K562 (cell line): ENCODE measurements at regions not wholly inside any gene's neighbourhood (a gene's known extent, or its start where the extent isn't known, plus 50 kb on each side); places are given as distances from the start of the nearest gene placed in this dataset.

ENCODE experiments used
- ATAC-seq: fragments of 200-7000 bp; cut with Tn5 transposase; 3 replicates; pipeline ENCODE4 v1.9.1; 2020; ENCODE audit warnings: moderate library complexity
- BruUV-seq: library from RNA; stranded (reverse); fragments of 400-500 nt; replicated peaks from 2 replicates; lab custom pipeline; 2021; lab: Mats Ljungman, UMichigan
- CTCF ChIA-PET: fragments of 300-600 bp; formaldehyde crosslinking; extraction: SDS; loops from one replicate; lab custom pipeline; 2021; ENCODE audit warnings: low intra/inter-chr PET ratio; lab: Yijun Ruan, JAX
- POLR2A ChIA-PET: fragments of 300-600, 350-650 bp; sonication (Branson Sonifier 250); formaldehyde crosslinking; extraction: SDS; loops from one replicate; lab custom pipeline; 2021; ENCODE audit warnings: antibody characterized with exemption, inconsistent platforms; lab: Yijun Ruan, JAX
- DNase-seq, 4 experiments: peaks; one replicate each; pipeline versions ENCODE4 v3.0.0 to v3.0.0-alpha.2; 2011 to 2018; ENCODE audit warnings: low spot score in 3 of 4, mixed read lengths in 3 of 4; ENCODE audit errors: extremely low read depth in 1 of 4
- FAIRE-seq: peaks from 2 replicates; lab custom pipeline; 2011; peaks lifted over from hg19 to GRCh38; lab: Jason Lieb, UNC
- H2AFZ ChIP-seq: 2 replicates; pipeline ENCODE4 v1.6.0; 2011; ENCODE audit warnings: low read depth, low read length, control low read depth, inconsistent platforms
- H3K27ac ChIP-seq: fragments of 200-600 bp; 3 replicates; pipeline ENCODE4 v1.8.0; 2011; ENCODE audit warnings: low read depth, mild to moderate bottlenecking, control low read depth, inconsistent platforms, low read length, moderate library complexity, mixed read lengths; ENCODE audit errors: extremely low read depth
- H3K27me3 ChIP-seq, 2 experiments: fragments of 300-600 bp in 1 of 2; 2 replicates in 1 of 2; 3 replicates in 1 of 2; pipeline versions ENCODE4 v1.6.0 to v1.8.0; 2011; ENCODE audit warnings: inconsistent platforms in 2 of 2, low read length in 2 of 2, mild to moderate bottlenecking in 1 of 2, mixed read lengths in 1 of 2, moderate library complexity in 1 of 2; ENCODE audit not compliant: control insufficient read depth in 2 of 2, insufficient read depth in 2 of 2
- H3K36me3 ChIP-seq: fragments of 300-600 bp; 3 replicates; pipeline ENCODE4 v1.8.0; 2011; ENCODE audit warnings: mild to moderate bottlenecking, low read length, inconsistent platforms; ENCODE audit not compliant: control insufficient read depth, insufficient read depth
- H3K4me1 ChIP-seq, 2 experiments: fragments of 200-600 bp in 1 of 2; replicated peaks in 1 of 2; 2 replicates in 1 of 2; 3 replicates in 1 of 2; pipeline versions ENCODE4 v1.5.1 to v1.8.0; 2011; ENCODE audit warnings: inconsistent platforms in 2 of 2, low read length in 2 of 2, mild to moderate bottlenecking in 1 of 2, mixed read lengths in 1 of 2, moderate library complexity in 1 of 2; ENCODE audit not compliant: control insufficient read depth in 2 of 2, insufficient read depth in 2 of 2
- H3K4me2 ChIP-seq: 2 replicates; pipeline ENCODE4 v1.6.1; 2011; ENCODE audit warnings: low read length, control low read depth, inconsistent platforms, mixed read lengths; ENCODE audit not compliant: insufficient read depth
- H3K4me3 ChIP-seq: fragments of 200-600 bp; sonication (generic), shearing (Covaris generic); 2 replicates; pipeline ENCODE4 v1.5.1; 2016; ENCODE audit warnings: control low read depth, inconsistent platforms
- H3K79me2 ChIP-seq: fragments of 200-600 bp; 3 replicates; pipeline ENCODE4 v1.8.0; 2011; ENCODE audit warnings: low read length, inconsistent platforms; ENCODE audit not compliant: control insufficient read depth, insufficient read depth
- H3K9ac ChIP-seq, 2 experiments: 2 replicates each; pipeline versions ENCODE4 v1.6.0 to v1.6.1; 2011; ENCODE audit warnings: low read depth in 2 of 2, low read length in 2 of 2, control low read depth in 1 of 2, inconsistent platforms in 1 of 2, mild to moderate bottlenecking in 1 of 2, mixed read lengths in 1 of 2; ENCODE audit not compliant: insufficient read depth in 1 of 2
- H3K9me1 ChIP-seq: one replicate; pipeline ENCODE4 v1.6.0; 2011; ENCODE audit warnings: inconsistent platforms, mild to moderate bottlenecking, low read length, moderate library complexity; ENCODE audit not compliant: control insufficient read depth, insufficient read depth
- H3K9me3 ChIP-seq: replicated peaks from 2 replicates; pipeline ENCODE4 v1.5.1; 2011; ENCODE audit warnings: low read depth, low read length, inconsistent platforms; ENCODE audit not compliant: control insufficient read depth, insufficient read depth
- H4K20me1 ChIP-seq: replicated peaks from 2 replicates; pipeline ENCODE4 v1.6.1; 2011; ENCODE audit warnings: low read length, inconsistent platforms, mixed read lengths; ENCODE audit not compliant: control insufficient read depth, insufficient read depth
- ARID1B ChIP-seq: fragments of 450-650 bp; IDR thresholded peaks from 2 replicates; pipeline ENCODE4 v1.6.1; 2016; ENCODE audit warnings: antibody characterized with exemption, mild to moderate bottlenecking, inconsistent platforms
- ARID3A ChIP-seq: IDR thresholded peaks from 2 replicates; pipeline ENCODE4 v1.6.1; 2012; ENCODE audit warnings: low read depth, low read length, improper control_type of control experiment, borderline replicate concordance
- ATF1 ChIP-seq, 2 experiments: fragments of 450-650 bp in 1 of 2; IDR thresholded peaks; 2 replicates each; pipeline ENCODE4 v1.6.1; 2016; ENCODE audit warnings: missing compliant biosample characterization in 1 of 2, missing genetic modification characterization in 1 of 2
- CSDE1 ChIP-seq, 2 experiments: fragments of 450-650 bp; IDR thresholded peaks; 2 replicates each; pipeline ENCODE4 v1.6.1; 2016; ENCODE audit warnings: mild to moderate bottlenecking in 1 of 2
- CTBP1 ChIP-seq: fragments of 450-650 bp; IDR thresholded peaks from 2 replicates; pipeline ENCODE4 v1.6.1; 2016; ENCODE audit warnings: borderline replicate concordance
- EP300 ChIP-seq: IDR thresholded peaks from 2 replicates; pipeline ENCODE4 v1.6.1; 2012; ENCODE audit warnings: low read length, improper control_type of control experiment
- GTF2E2 ChIP-seq: fragments of 200-800 bp; sonication (Bioruptor generic); IDR thresholded peaks from 2 replicates; pipeline ENCODE4 v1.6.1; 2016; ENCODE audit warnings: missing genetic modification characterization, missing compliant biosample characterization
- HDAC2 ChIP-seq: fragments of 450-650 bp; IDR thresholded peaks from 2 replicates; pipeline ENCODE4 v1.6.1; 2016; ENCODE audit warnings: mild to moderate bottlenecking
- MAFK ChIP-seq: IDR thresholded peaks from 2 replicates; pipeline ENCODE4 v1.6.1; 2011; ENCODE audit warnings: low read length, improper control_type of control experiment
- MYC ChIP-seq, 2 experiments: fragments of 250-450 bp in 1 of 2; sonication (Bioruptor Pico) in 1 of 2; IDR thresholded peaks; 2 replicates each; pipeline versions ENCODE4 v1.5.1 to v1.6.1; 2012 to 2021; ENCODE audit warnings: low read depth in 2 of 2, borderline replicate concordance in 1 of 2, improper control_type of control experiment in 1 of 2, low read length in 1 of 2, mild to moderate bottlenecking in 1 of 2, moderate library complexity in 1 of 2
- NFE2 ChIP-seq: IDR thresholded peaks from 2 replicates; pipeline ENCODE4 v1.6.1; 2014; ENCODE audit warnings: antibody characterized with exemption, low read depth
- POLR2AphosphoS5 ChIP-seq: IDR thresholded peaks from 2 replicates; pipeline ENCODE4 v1.6.1; 2011; ENCODE audit warnings: mild to moderate bottlenecking, low read depth, low read length, moderate library complexity; ENCODE audit not compliant: control insufficient read depth, insufficient read depth
- RNF219 ChIP-seq: fragments of 250-450 bp; sonication (Bioruptor Pico); IDR thresholded peaks from 2 replicates; pipeline ENCODE4 v1.5.0; 2022; ENCODE audit warnings: mild to moderate bottlenecking
- SMARCB1 ChIP-seq: IDR thresholded peaks from 2 replicates; pipeline ENCODE4 v1.6.1; 2011; ENCODE audit warnings: improper control_type of control experiment, low read depth; ENCODE audit not compliant: insufficient read length
- SUPT5H ChIP-seq: fragments of 450-650 bp; IDR thresholded peaks from 2 replicates; pipeline ENCODE4 v1.6.1; 2016
- TAL1 ChIP-seq: fragments of 450-650 bp; IDR thresholded peaks from 2 replicates; pipeline ENCODE4 v1.6.1; 2016; ENCODE audit warnings: mild to moderate bottlenecking
- TEAD4 ChIP-seq, 2 experiments: sonication (generic) in 1 of 2; formaldehyde crosslinking in 1 of 2; IDR thresholded peaks; 2 replicates each; pipeline versions ENCODE4 v1.6.1 to v1.8.0; 2012 to 2022; ENCODE audit warnings: borderline replicate concordance in 1 of 2, inconsistent platforms in 1 of 2, low read length in 1 of 2, mild to moderate bottlenecking in 1 of 2, missing genetic modification reagents in 1 of 2
- TRIM28 ChIP-seq: fragments of 450-650 bp; IDR thresholded peaks from 2 replicates; pipeline ENCODE4 v1.6.1; 2017
- ZFP36 ChIP-seq: fragments of 150-350 bp; IDR thresholded peaks from 2 replicates; pipeline ENCODE4 v1.6.1; 2018; ENCODE audit warnings: low read length, low read depth; ENCODE audit not compliant: partially characterized antibody
- ZNF146 ChIP-seq: IDR thresholded peaks from one replicate; pipeline ENCODE4 v1.6.1; 2018; ENCODE audit warnings: missing compliant biosample characterization; ENCODE audit not compliant: unreplicated experiment
- ZNF23 ChIP-seq: fragments of 250-450 bp; sonication (Bioruptor Pico); IDR thresholded peaks from 2 replicates; pipeline ENCODE4 v1.4.0; 2020; ENCODE audit warnings: mild to moderate bottlenecking
- ZNF507 ChIP-seq: conservative IDR thresholded peaks from 2 replicates; pipeline ENCODE4 v1.6.1; 2017; ENCODE audit warnings: missing genetic modification characterization, missing compliant biosample characterization
- ZNF589 ChIP-seq: fragments of 200-800 bp; sonication (Bioruptor generic); IDR thresholded peaks from 2 replicates; pipeline ENCODE4 v1.6.1; 2016; ENCODE audit warnings: low read depth, missing genetic modification characterization, missing compliant biosample characterization
- WGBS: fragments of 100-300 bp; shearing (Covaris generic); methylation state at CpG from one replicate; pipeline ENCODE4 v1.1.6; 2016; ENCODE audit warnings: low coverage, mixed read lengths; ENCODE audit not compliant: insufficient coverage; ENCODE audit errors: missing lambda C conversion rate; 5-methylcytosine and 5-hydroxymethylcytosine counted together
- in situ Hi-C: fragments of 300-500 bp; cut with MboI; formaldehyde crosslinking; loops from 4 replicates; pipeline ENCODE4 v1.15.0; 2018; ENCODE audit warnings: inconsistent platforms, mixed read lengths
- intact Hi-C: fragments of 100-400 bp; cut with micrococcal nuclease; formaldehyde crosslinking; loops from 2 replicates; pipeline ENCODE4 v1.14.2; 2022

- peak in 1 of 4 experiments; percentile 7 for DNase-seq
- Histone ChIP-seq H2AFZ (no peak overlapping the region), H3K36me3 (no peaks in the 10 kb centered on the region), H3K27me3 (peaks cover 0 to 9% of the 10 kb centered on the region in 2 experiments; a peak in 1 of 5 replicates), H3K4me1 (peaks cover 0 to 5% of the 10 kb centered on the region in 2 experiments; a peak in 1 of 5 replicates), H3K79me2 (no peaks in the 10 kb centered on the region), H3K27ac (no peak overlapping the region), H3K9ac (no peak overlapping the region), H3K9me3 (no peaks in the 10 kb centered on the region), H3K4me3 (no peak overlapping the region), H4K20me1 (no peaks in the 10 kb centered on the region), H3K4me2 (no peak overlapping the region), H3K9me1 (no peaks in the 10 kb centered on the region)
- WGBS = 0% methylated on average over 4 of the region's 4 CpGs
- peak; percentile 47 for ATAC-seq
- no peak for FAIRE-seq
- intact Hi-C loops (no loop called here), in situ Hi-C loops (no loop called here)
- POLR2A ChIA-PET = no interaction called here
- CTCF ChIA-PET = no interaction called here
- no TSS peak for BruUV-seq
- TF ChIP-seq NFE2 (no peak), ARID3A (no peak), ZNF23 (CRISPR knock-in tag) (no peak), ZFP36 (no peak), TEAD4 (IDR thresholded peaks at IDR 0.05; ENCODE audit: low read length) (peak; percentile 60; the same call in 1 of the 2 replicates), TEAD4 (CRISPR knock-in tag; IDR thresholded peaks at IDR 0.05; ENCODE audit: borderline replicate concordance) (no peak), ZNF589 (CRISPR knock-in tag) (no peak), MYC (IDR thresholded peaks at IDR 0.05; ENCODE audit: low read depth, low read length) (0 out of 2 replicates have a peak, but pooled peaks have one; percentile 27), MYC (CRISPR knock-in tag; IDR thresholded peaks at IDR 0.05; ENCODE audit: borderline replicate concordance, low read depth) (no peak), MAFK (no peak), ATF1 (CRISPR knock-in tag; IDR thresholded peaks at IDR 0.05) (no peak), ATF1 (tag; IDR thresholded peaks at IDR 0.05) (no peak), ZNF146 (CRISPR knock-in tag) (no peak), SMARCB1 (no peak), POLR2AphosphoS5 (no peak), GTF2E2 (tag) (no peak), TRIM28 (no peak), EP300 (peak; percentile 71), RNF219 (CRISPR knock-in tag) (no peak), ARID1B (peak; percentile 31; the same call in 1 of the 2 replicates), CTBP1 (no peak), ZNF507 (no peak), CSDE1 (IDR thresholded peaks at IDR 0.05) (no peak), TAL1 (0 out of 2 replicates have a peak, but pooled peaks have one; percentile 11), HDAC2 (no peak), SUPT5H (no peak)
Measured at GRCh38 chr4:153937289-153937688, 148.4 kb upstream of the SFRP2 start.
